ENCODE measurements at regions not wholly inside any gene's neighbourhood (a gene's known extent, or its start where the extent isn't known, plus 50 kb on each side); places are given as distances from the start of the nearest gene placed in this dataset.

- intact Hi-C loops (cut with micrococcal nuclease; ENCODE audit: unreplicated experiment), result no loop called here
- no peak for DNase-seq
- no peaks in the 10 kb centered on the region for H3K4me1 ChIP-seq
- H3K9me3 ChIP-seq, result no peaks in the 10 kb centered on the region
- ChIA-PET CTCF (no interaction called here), POLR2A (no interaction called here)
- Mint-ChIP-seq H3K27ac (ENCODE audit: unreplicated experiment) (no peak overlapping the region), H3K9me3 (ENCODE audit: unreplicated experiment) (no peaks in the 10 kb centered on the region), H3K27me3 (ENCODE audit: insufficient read depth, unreplicated experiment) (no peaks in the 10 kb centered on the region), H3K4me1 (ENCODE audit: low read depth, unreplicated experiment) (no peaks in the 10 kb centered on the region), H3K36me3 (ENCODE audit: insufficient read depth, unreplicated experiment) (no peaks in the 10 kb centered on the region), H3K4me3 (ENCODE audit: unreplicated experiment) (no peak overlapping the region)
- no peak for TF ChIP-seq CTCF (IDR thresholded peaks at IDR 0.05; ENCODE audit: insufficient read depth in 1 of 2, low read depth in 1 of 2, low read length in 1 of 2, severe bottlenecking in 1 of 2, unreplicated experiment in 1 of 2)
- H3K27me3 ChIP-seq (replicated peaks; ENCODE audit: control insufficient read depth, insufficient read depth, low read length), result no peaks in the 10 kb centered on the region
- no TSS peak for BruUV-seq (replicated peaks)
- H3K4me3 ChIP-seq (ENCODE audit: low read depth, low read length), result no peak overlapping the region
- no peaks in the 10 kb centered on the region for H3K36me3 ChIP-seq (ENCODE audit: control insufficient read depth, insufficient read depth, low read length)
Measured at GRCh38 chr9:73615557-73615956, 463.9 kb downstream of the ANXA1 start.

- Histone ChIP-seq H3K4me1 (no peaks in the 10 kb centered on the region), H3K27me3 (replicated peaks; ENCODE audit: control insufficient read depth, insufficient read depth, low read length) (no peaks in the 10 kb centered on the region), H3K4me3 (ENCODE audit: low read depth, low read length) (no peak overlapping the region), H3K36me3 (ENCODE audit: control insufficient read depth, insufficient read depth, low read length) (no peaks in the 10 kb centered on the region), H3K9me3 (no peaks in the 10 kb centered on the region)
- no peak for TF ChIP-seq CTCF (IDR thresholded peaks at IDR 0.05; ENCODE audit: insufficient read depth in 1 of 2, low read depth in 1 of 2, low read length in 1 of 2, severe bottlenecking in 1 of 2, unreplicated experiment in 1 of 2)
- no peaks in the 10 kb centered on the region for H3K4me1 Mint-ChIP-seq (ENCODE audit: low read depth, unreplicated experiment)
- ChIA-PET CTCF (no interaction called here), POLR2A (no interaction called here)
- intact Hi-C loops (cut with micrococcal nuclease; ENCODE audit: unreplicated experiment), result no loop called here
- H3K27ac Mint-ChIP-seq (ENCODE audit: unreplicated experiment), result no peak overlapping the region
- no peaks in the 10 kb centered on the region for H3K9me3 Mint-ChIP-seq (ENCODE audit: unreplicated experiment)
- no TSS peak for BruUV-seq (replicated peaks)
- DNase-seq, result no peak
- no peak overlapping the region for H3K4me3 Mint-ChIP-seq (ENCODE audit: unreplicated experiment)
- no peaks in the 10 kb centered on the region for H3K27me3 Mint-ChIP-seq (ENCODE audit: insufficient read depth, unreplicated experiment)
- H3K36me3 Mint-ChIP-seq (ENCODE audit: insufficient read depth, unreplicated experiment), result no peaks in the 10 kb centered on the region
Measured at GRCh38 chr9:73617586-73617985, 465.9 kb downstream of the ANXA1 start.

GRCh38 chr9:73640971-73641370 is 489.3 kb downstream of the ANXA1 start:
- Histone ChIP-seq H3K9me3 (no peaks in the 10 kb centered on the region), H3K4me3 (ENCODE audit: low read depth, low read length) (no peak overlapping the region), H3K27me3 (replicated peaks; ENCODE audit: control insufficient read depth, insufficient read depth, low read length) (no peaks in the 10 kb centered on the region), H3K4me1 (no peaks in the 10 kb centered on the region), H3K36me3 (ENCODE audit: control insufficient read depth, insufficient read depth, low read length) (no peaks in the 10 kb centered on the region)
- TF ChIP-seq CTCF (IDR thresholded peaks at IDR 0.05; ENCODE audit: insufficient read depth in 1 of 2, low read depth in 1 of 2, low read length in 1 of 2, severe bottlenecking in 1 of 2, unreplicated experiment in 1 of 2), result no peak
- ChIA-PET CTCF (no interaction called here), POLR2A (no interaction called here)
- intact Hi-C loops (cut with micrococcal nuclease; ENCODE audit: unreplicated experiment), result no loop called here
- H3K4me1 Mint-ChIP-seq (ENCODE audit: low read depth, unreplicated experiment), result no peaks in the 10 kb centered on the region
- no peak overlapping the region for H3K27ac Mint-ChIP-seq (ENCODE audit: unreplicated experiment)
- no peaks in the 10 kb centered on the region for H3K36me3 Mint-ChIP-seq (ENCODE audit: insufficient read depth, unreplicated experiment)
- no TSS peak for BruUV-seq (replicated peaks)
- no peak for DNase-seq
- no peaks in the 10 kb centered on the region for H3K9me3 Mint-ChIP-seq (ENCODE audit: unreplicated experiment)
- no peak overlapping the region for H3K4me3 Mint-ChIP-seq (ENCODE audit: unreplicated experiment)
- H3K27me3 Mint-ChIP-seq (ENCODE audit: insufficient read depth, unreplicated experiment), result no peaks in the 10 kb centered on the region

All from Caco-2 (cell line).